ENCODE measurements at regions not wholly inside any gene's neighbourhood (a gene's known extent, or its start where the extent isn't known, plus 50 kb on each side); places are given as distances from the start of the nearest gene placed in this dataset.

- TF ChIP-seq CTCF (IDR thresholded peaks at IDR 0.05; ENCODE audit: low read depth, low read length): no peak
- no peak for TF ChIP-seq EZH2phosphoT487 (IDR thresholded peaks at IDR 0.05; ENCODE audit: low read depth)
These were observed 518.9 kb upstream of the RAB6C start for GRCh38 chr2:129460299-129461198.
